ENCODE measurements at regions not wholly inside any gene's neighbourhood (a gene's known extent, or its start where the extent isn't known, plus 50 kb on each side); places are given as distances from the start of the nearest gene placed in this dataset.

GRCh38 chr4:81594490-81595159 is 122.9 kb upstream of the RASGEF1B start (continued):
- no peak for TF ChIP-seq POLR2AphosphoS5 (IDR thresholded peaks at IDR 0.05)
- TF ChIP-seq EP300 (conservative IDR thresholded peaks at IDR 0.05; ENCODE audit: poor library complexity, severe bottlenecking): no peak
- TF ChIP-seq EZH2 (IDR thresholded peaks at IDR 0.05; ENCODE audit: borderline replicate concordance, insufficient read depth, low read length, poor library complexity, severe bottlenecking): no peak

GRCh38 chr4:81592701-81593100 is 121.0 kb upstream of the RASGEF1B start:
- no peaks in the 10 kb centered on the region for H3K9me3 ChIP-seq (ENCODE audit: low read length)
- no peaks in the 10 kb centered on the region for H4K20me1 ChIP-seq (ENCODE audit: insufficient read depth)
- no peak overlapping the region for H2AFZ ChIP-seq (ENCODE audit: low read depth, low read length)
- no peak for TF ChIP-seq SMC3 (conservative IDR thresholded peaks at IDR 0.05; ENCODE audit: poor library complexity)
- no peak for TF ChIP-seq POLR2AphosphoS5 (IDR thresholded peaks at IDR 0.05)
- no peak for TF ChIP-seq TAF1 (IDR thresholded peaks at IDR 0.05; ENCODE audit: low read depth)
- TF ChIP-seq MXI1 (conservative IDR thresholded peaks at IDR 0.05; ENCODE audit: poor library complexity, severe bottlenecking): no peak
- TF ChIP-seq CTCF (IDR thresholded peaks at IDR 0.05; ENCODE audit: poor library complexity, severe bottlenecking): no peak
- no peak for TF ChIP-seq REST (IDR thresholded peaks at IDR 0.05; ENCODE audit: borderline replicate concordance)
- no peak for TF ChIP-seq RAD21 (conservative IDR thresholded peaks at IDR 0.05)
- no peak for TF ChIP-seq EP300 (conservative IDR thresholded peaks at IDR 0.05; ENCODE audit: poor library complexity, severe bottlenecking)
- no peak for TF ChIP-seq EZH2 (IDR thresholded peaks at IDR 0.05; ENCODE audit: borderline replicate concordance, insufficient read depth, low read length, poor library complexity, severe bottlenecking)
- H3K36me3 ChIP-seq (ENCODE audit: insufficient read depth, low read length): no peaks in the 10 kb centered on the region
- no peak overlapping the region for H3K9ac ChIP-seq (ENCODE audit: low read length)
- H3K4me3 ChIP-seq (ENCODE audit: low read length): no peak overlapping the region
- H3K27me3 ChIP-seq (ENCODE audit: insufficient read depth, low read depth, low read length): no peaks in the 10 kb centered on the region
- no peaks in the 10 kb centered on the region for H3K9me2 ChIP-seq (ENCODE audit: insufficient read depth, low read length)
- no peak overlapping the region for H3K27ac ChIP-seq (ENCODE audit: low read length)
- H3K79me2 ChIP-seq (replicated peaks; ENCODE audit: insufficient read depth, low read length): no peaks in the 10 kb centered on the region
- no peak overlapping the region for H3K4me2 ChIP-seq (ENCODE audit: low read length)
- no peaks in the 10 kb centered on the region for H3F3A ChIP-seq (ENCODE audit: insufficient read depth, low read length, poor library complexity, severe bottlenecking)

GRCh38 chr4:81590596-81590995 is 118.9 kb upstream of the RASGEF1B start:
- TF ChIP-seq REST (IDR thresholded peaks at IDR 0.05; ENCODE audit: borderline replicate concordance): no peak
- TF ChIP-seq POLR2AphosphoS5 (IDR thresholded peaks at IDR 0.05): no peak
- TF ChIP-seq RAD21 (conservative IDR thresholded peaks at IDR 0.05): no peak
- TF ChIP-seq EP300 (conservative IDR thresholded peaks at IDR 0.05; ENCODE audit: poor library complexity, severe bottlenecking): no peak
- no peak for TF ChIP-seq MXI1 (conservative IDR thresholded peaks at IDR 0.05; ENCODE audit: poor library complexity, severe bottlenecking)
- no peak for TF ChIP-seq TAF1 (IDR thresholded peaks at IDR 0.05; ENCODE audit: low read depth)
- TF ChIP-seq CTCF (IDR thresholded peaks at IDR 0.05; ENCODE audit: poor library complexity, severe bottlenecking): no peak
- TF ChIP-seq SMC3 (conservative IDR thresholded peaks at IDR 0.05; ENCODE audit: poor library complexity): no peak
- no peak for TF ChIP-seq EZH2 (IDR thresholded peaks at IDR 0.05; ENCODE audit: borderline replicate concordance, insufficient read depth, low read length, poor library complexity, severe bottlenecking)

More at GRCh38 chr4:81590596-81590995, 118.9 kb upstream of the RASGEF1B start:
- Histone ChIP-seq H3K79me2 (replicated peaks; ENCODE audit: insufficient read depth, low read length) (no peaks in the 10 kb centered on the region), H3K27me3 (ENCODE audit: insufficient read depth, low read depth, low read length) (no peaks in the 10 kb centered on the region), H4K20me1 (ENCODE audit: insufficient read depth) (no peaks in the 10 kb centered on the region), H3K4me2 (ENCODE audit: low read length) (no peak overlapping the region), H3K4me3 (ENCODE audit: low read length) (no peak overlapping the region), H3K9me3 (ENCODE audit: low read length) (no peaks in the 10 kb centered on the region), H3K36me3 (ENCODE audit: insufficient read depth, low read length) (no peaks in the 10 kb centered on the region), H3K9me2 (ENCODE audit: insufficient read depth, low read length) (no peaks in the 10 kb centered on the region), H3K27ac (ENCODE audit: low read length) (no peak overlapping the region), H3F3A (ENCODE audit: insufficient read depth, low read length, poor library complexity, severe bottlenecking) (no peaks in the 10 kb centered on the region), H3K9ac (ENCODE audit: low read length) (no peak overlapping the region), H2AFZ (ENCODE audit: low read depth, low read length) (no peak overlapping the region)
